BE2C (cell line): ENCODE measurements at regions not wholly inside any gene's neighbourhood (a gene's known extent, or its start where the extent isn't known, plus 50 kb on each side); places are given as distances from the start of the nearest gene placed in this dataset.
"Not testable (repeated sequence)": the region's sequence is repeated elsewhere in the genome, so short reads cannot be mapped to it uniquely, and the experiment has no call there.

Source experiments
- DNase-seq: peaks from one replicate; pipeline ENCODE4 v3.0.0-alpha.2; 2020
- H3K27me3 ChIP-seq: fragments of 250-450 bp; sonication (Bioruptor Pico); 2 replicates; pipeline ENCODE4 v1.5.1; 2020; ENCODE audit warnings: mild to moderate bottlenecking
- H3K36me3 ChIP-seq: fragments of 250-450 bp; sonication (Bioruptor Pico); 2 replicates; pipeline ENCODE4 v1.5.1; 2020; ENCODE audit warnings: mild to moderate bottlenecking
- H3K4me1 ChIP-seq: fragments of 250-450 bp; sonication (Bioruptor Pico); 2 replicates; pipeline ENCODE4 v1.5.1; 2020
- H3K4me3 ChIP-seq: 2 replicates; pipeline ENCODE4 v1.5.1; 2011; ENCODE audit warnings: low read depth, low read length
- H3K9me3 ChIP-seq: fragments of 250-450 bp; sonication (Bioruptor Pico); 2 replicates; pipeline ENCODE4 v1.5.1; 2020
- TF ChIP-seq, protein P1 (sequence below): IDR thresholded peaks from 2 replicates; pipeline ENCODE4 v1.5.1; 2012; ENCODE audit warnings: mild to moderate bottlenecking, low read depth, low read length

- H3K4me3 ChIP-seq = no peak overlapping the region
- H3K36me3 ChIP-seq = no peaks in the 10 kb centered on the region
- H3K4me1 ChIP-seq = no peaks in the 10 kb centered on the region
- H3K27me3 ChIP-seq = no peaks in the 10 kb centered on the region
- DNase-seq = no peak
- H3K9me3 ChIP-seq = no peaks in the 10 kb centered on the region; the same call in 1 of the 2 replicates
- TF ChIP-seq, protein P1, sequence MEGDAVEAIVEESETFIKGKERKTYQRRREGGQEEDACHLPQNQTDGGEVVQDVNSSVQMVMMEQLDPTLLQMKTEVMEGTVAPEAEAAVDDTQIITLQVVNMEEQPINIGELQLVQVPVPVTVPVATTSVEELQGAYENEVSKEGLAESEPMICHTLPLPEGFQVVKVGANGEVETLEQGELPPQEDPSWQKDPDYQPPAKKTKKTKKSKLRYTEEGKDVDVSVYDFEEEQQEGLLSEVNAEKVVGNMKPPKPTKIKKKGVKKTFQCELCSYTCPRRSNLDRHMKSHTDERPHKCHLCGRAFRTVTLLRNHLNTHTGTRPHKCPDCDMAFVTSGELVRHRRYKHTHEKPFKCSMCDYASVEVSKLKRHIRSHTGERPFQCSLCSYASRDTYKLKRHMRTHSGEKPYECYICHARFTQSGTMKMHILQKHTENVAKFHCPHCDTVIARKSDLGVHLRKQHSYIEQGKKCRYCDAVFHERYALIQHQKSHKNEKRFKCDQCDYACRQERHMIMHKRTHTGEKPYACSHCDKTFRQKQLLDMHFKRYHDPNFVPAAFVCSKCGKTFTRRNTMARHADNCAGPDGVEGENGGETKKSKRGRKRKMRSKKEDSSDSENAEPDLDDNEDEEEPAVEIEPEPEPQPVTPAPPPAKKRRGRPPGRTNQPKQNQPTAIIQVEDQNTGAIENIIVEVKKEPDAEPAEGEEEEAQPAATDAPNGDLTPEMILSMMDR = no peak
These were observed 295.9 kb downstream of the PRELID2 start for GRCh38 chr5:145539201-145539600.

GRCh38 chr5:145536133-145536532, 299.0 kb downstream of the PRELID2 start:
- Histone ChIP-seq H3K9me3 (no peaks in the 10 kb centered on the region; the same call in 1 of the 2 replicates), H3K4me1 (no peaks in the 10 kb centered on the region), H3K36me3 (no peaks in the 10 kb centered on the region), H3K4me3 (no peak overlapping the region), H3K27me3 (no peaks in the 10 kb centered on the region)
- TF ChIP-seq, protein P1 = no peak
- DNase-seq = no peak

GRCh38 chr5:145531038-145531734, 304.0 kb downstream of the PRELID2 start:
- Histone ChIP-seq H3K4me3 (no peak overlapping the region), H3K4me1 (no peaks in the 10 kb centered on the region), H3K36me3 (no peaks in the 10 kb centered on the region), H3K9me3 (no peaks in the 10 kb centered on the region), H3K27me3 (no peaks in the 10 kb centered on the region)
- DNase-seq = no peak
- TF ChIP-seq, protein P1 = no peak

- no peak for DNase-seq
- no peaks in the 10 kb centered on the region for H3K4me1 ChIP-seq
- TF ChIP-seq, protein P1 = no peak
- no peaks in the 10 kb centered on the region for H3K27me3 ChIP-seq
- H3K9me3 ChIP-seq = no peaks in the 10 kb centered on the region
- H3K4me3 ChIP-seq = no peak overlapping the region
- H3K36me3 ChIP-seq = no peaks in the 10 kb centered on the region
These were observed 313.6 kb downstream of the PRELID2 start for GRCh38 chr5:145521523-145521922.

GRCh38 chr5:145521066-145521465, 314.1 kb downstream of the PRELID2 start:
- no peak for DNase-seq
- Histone ChIP-seq H3K27me3 (no peaks in the 10 kb centered on the region), H3K9me3 (no peaks in the 10 kb centered on the region), H3K4me3 (no peak overlapping the region), H3K4me1 (no peaks in the 10 kb centered on the region), H3K36me3 (no peaks in the 10 kb centered on the region)
- TF ChIP-seq, protein P1 = no peak

- H3K9me3 ChIP-seq = no peaks in the 10 kb centered on the region
- no peak for DNase-seq
- no peaks in the 10 kb centered on the region for H3K4me1 ChIP-seq
- TF ChIP-seq, protein P1 = no peak
- no peaks in the 10 kb centered on the region for H3K36me3 ChIP-seq
- H3K4me3 ChIP-seq = no peak overlapping the region
- no peaks in the 10 kb centered on the region for H3K27me3 ChIP-seq
These were observed 314.8 kb downstream of the PRELID2 start for GRCh38 chr5:145520335-145520734.

GRCh38 chr5:145517588-145517987, 317.6 kb downstream of the PRELID2 start:
- H3K4me1 ChIP-seq, DNase-seq, H3K36me3 ChIP-seq, H3K9me3 ChIP-seq, H3K27me3 ChIP-seq, H3K4me3 ChIP-seq: not testable (repeated sequence)
